GM23338 (cell line): ENCODE measurements at regions not wholly inside any gene's neighbourhood (a gene's known extent, or its start where the extent isn't known, plus 50 kb on each side); places are given as distances from the start of the nearest gene placed in this dataset.

Experiments used
- CREB1 ChIP-seq: fragments of 250-450 bp; sonication (Bioruptor Pico); IDR thresholded peaks from 2 replicates; pipeline ENCODE4 v1.5.0; 2020; ENCODE audit warnings: low read depth, mild to moderate bottlenecking, moderate library complexity
- EZH2 ChIP-seq: fragments of 200-600 bp; sonication (generic); IDR thresholded peaks from one replicate; pipeline ENCODE4 v1.8.0; 2017; ENCODE audit warnings: antibody characterized with exemption, mild to moderate bottlenecking, low read depth; ENCODE audit not compliant: unreplicated experiment
- EZH2phosphoT487 ChIP-seq: fragments of 200-600 bp; sonication (generic); IDR thresholded peaks from one replicate; pipeline ENCODE4 v1.8.1; 2018; ENCODE audit warnings: antibody characterized with exemption; ENCODE audit not compliant: unreplicated experiment
- POLR2AphosphoS5 ChIP-seq: IDR thresholded peaks from 2 replicates; pipeline ENCODE4 v1.6.1; 2016; ENCODE audit warnings: antibody characterized with exemption, low read depth
- TF ChIP-seq, protein P1 (sequence below), 2 experiments: fragments of 200-600 bp in 1 of 2; sonication (generic) in 1 of 2; conservative IDR thresholded peaks; 2 replicates each; pipeline versions ENCODE4 v1.5.1 to v1.6.1; 2016 to 2017; ENCODE audit warnings: antibody characterized with exemption in 2 of 2, low read depth in 2 of 2, mild to moderate bottlenecking in 2 of 2, moderate library complexity in 1 of 2
- TF ChIP-seq, protein P2 (sequence below): IDR thresholded peaks from one replicate; pipeline ENCODE4 v1.6.1; 2018; ENCODE audit warnings: antibody characterized with exemption; ENCODE audit not compliant: unreplicated experiment

DNA sequence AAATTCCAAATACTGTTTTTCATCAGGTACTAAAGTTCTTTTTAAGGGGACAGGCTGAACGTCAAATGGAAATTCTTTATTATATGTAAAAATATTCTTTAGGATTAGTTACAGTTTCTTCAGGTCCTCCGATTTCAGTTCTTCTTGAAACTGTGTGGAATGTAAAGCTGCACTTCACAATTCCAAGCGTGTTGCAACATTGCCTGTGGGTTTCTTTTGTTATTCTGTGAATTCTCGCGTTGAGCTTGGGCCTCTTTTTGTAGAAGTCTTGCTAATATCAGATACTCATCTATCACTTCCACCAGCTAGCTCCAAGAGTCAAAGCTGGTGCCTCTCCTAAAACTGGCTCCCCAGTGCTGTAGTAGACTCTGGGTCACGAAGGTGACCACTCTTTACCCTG lies 642.6 kb downstream of the METTL4 start:
- TF ChIP-seq, protein P1, sequence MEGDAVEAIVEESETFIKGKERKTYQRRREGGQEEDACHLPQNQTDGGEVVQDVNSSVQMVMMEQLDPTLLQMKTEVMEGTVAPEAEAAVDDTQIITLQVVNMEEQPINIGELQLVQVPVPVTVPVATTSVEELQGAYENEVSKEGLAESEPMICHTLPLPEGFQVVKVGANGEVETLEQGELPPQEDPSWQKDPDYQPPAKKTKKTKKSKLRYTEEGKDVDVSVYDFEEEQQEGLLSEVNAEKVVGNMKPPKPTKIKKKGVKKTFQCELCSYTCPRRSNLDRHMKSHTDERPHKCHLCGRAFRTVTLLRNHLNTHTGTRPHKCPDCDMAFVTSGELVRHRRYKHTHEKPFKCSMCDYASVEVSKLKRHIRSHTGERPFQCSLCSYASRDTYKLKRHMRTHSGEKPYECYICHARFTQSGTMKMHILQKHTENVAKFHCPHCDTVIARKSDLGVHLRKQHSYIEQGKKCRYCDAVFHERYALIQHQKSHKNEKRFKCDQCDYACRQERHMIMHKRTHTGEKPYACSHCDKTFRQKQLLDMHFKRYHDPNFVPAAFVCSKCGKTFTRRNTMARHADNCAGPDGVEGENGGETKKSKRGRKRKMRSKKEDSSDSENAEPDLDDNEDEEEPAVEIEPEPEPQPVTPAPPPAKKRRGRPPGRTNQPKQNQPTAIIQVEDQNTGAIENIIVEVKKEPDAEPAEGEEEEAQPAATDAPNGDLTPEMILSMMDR (conservative IDR thresholded peaks at IDR 0.05; ENCODE audit: low read depth in 2 of 2): no peak
- no peak for TF ChIP-seq CREB1 (CRISPR knock-in tag)
- TF ChIP-seq EZH2phosphoT487: no peak
- TF ChIP-seq EZH2: no peak
- TF ChIP-seq POLR2AphosphoS5: no peak
- TF ChIP-seq, protein P2, sequence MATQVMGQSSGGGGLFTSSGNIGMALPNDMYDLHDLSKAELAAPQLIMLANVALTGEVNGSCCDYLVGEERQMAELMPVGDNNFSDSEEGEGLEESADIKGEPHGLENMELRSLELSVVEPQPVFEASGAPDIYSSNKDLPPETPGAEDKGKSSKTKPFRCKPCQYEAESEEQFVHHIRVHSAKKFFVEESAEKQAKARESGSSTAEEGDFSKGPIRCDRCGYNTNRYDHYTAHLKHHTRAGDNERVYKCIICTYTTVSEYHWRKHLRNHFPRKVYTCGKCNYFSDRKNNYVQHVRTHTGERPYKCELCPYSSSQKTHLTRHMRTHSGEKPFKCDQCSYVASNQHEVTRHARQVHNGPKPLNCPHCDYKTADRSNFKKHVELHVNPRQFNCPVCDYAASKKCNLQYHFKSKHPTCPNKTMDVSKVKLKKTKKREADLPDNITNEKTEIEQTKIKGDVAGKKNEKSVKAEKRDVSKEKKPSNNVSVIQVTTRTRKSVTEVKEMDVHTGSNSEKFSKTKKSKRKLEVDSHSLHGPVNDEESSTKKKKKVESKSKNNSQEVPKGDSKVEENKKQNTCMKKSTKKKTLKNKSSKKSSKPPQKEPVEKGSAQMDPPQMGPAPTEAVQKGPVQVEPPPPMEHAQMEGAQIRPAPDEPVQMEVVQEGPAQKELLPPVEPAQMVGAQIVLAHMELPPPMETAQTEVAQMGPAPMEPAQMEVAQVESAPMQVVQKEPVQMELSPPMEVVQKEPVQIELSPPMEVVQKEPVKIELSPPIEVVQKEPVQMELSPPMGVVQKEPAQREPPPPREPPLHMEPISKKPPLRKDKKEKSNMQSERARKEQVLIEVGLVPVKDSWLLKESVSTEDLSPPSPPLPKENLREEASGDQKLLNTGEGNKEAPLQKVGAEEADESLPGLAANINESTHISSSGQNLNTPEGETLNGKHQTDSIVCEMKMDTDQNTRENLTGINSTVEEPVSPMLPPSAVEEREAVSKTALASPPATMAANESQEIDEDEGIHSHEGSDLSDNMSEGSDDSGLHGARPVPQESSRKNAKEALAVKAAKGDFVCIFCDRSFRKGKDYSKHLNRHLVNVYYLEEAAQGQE: no peak
